ENCODE measurements at regions not wholly inside any gene's neighbourhood (a gene's known extent, or its start where the extent isn't known, plus 50 kb on each side); places are given as distances from the start of the nearest gene placed in this dataset.

DNA sequence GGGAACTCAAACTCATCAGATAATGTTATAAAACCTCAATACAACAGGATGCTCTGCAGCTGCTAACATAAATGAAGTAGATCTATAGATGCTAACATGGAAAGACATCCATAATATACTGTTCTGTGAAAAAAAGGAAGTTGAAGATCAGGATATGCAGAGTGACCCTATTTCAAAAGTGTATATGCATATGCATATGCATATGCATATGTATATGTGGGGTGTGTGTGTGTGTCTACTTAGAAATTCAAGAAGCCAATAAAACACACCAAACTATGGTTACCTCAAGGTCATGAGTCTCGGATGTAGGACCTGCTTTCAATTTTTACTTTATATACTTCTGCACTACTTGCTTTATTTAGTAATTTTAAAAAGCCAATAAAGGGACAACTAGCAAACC lies 125.6 kb downstream of the ABHD5 start:
- Histone ChIP-seq H3K4me1 (no peaks in the 10 kb centered on the region), H3K4me3 (no peak overlapping the region), H3K27ac (no peak overlapping the region), H3K36me3 (no peaks in the 10 kb centered on the region), H3K27me3 (no peaks in the 10 kb centered on the region), H3K9me3 (no peaks in the 10 kb centered on the region)
- TF ChIP-seq POLR2AphosphoS5 (IDR thresholded peaks at IDR 0.05) (no peak), CTCF (IDR thresholded peaks at IDR 0.05) (no peak), EP300 (IDR thresholded peaks at IDR 0.05) (no peak), POLR2A (IDR thresholded peaks at IDR 0.05) (no peak)
- 56 to 75% methylated on average over 1 of the region's 1 CpG for WGBS, 2 donors (ENCODE audit: low coverage in 1 of 2)
- ATAC-seq, result no peak

GRCh38 chr3:43817064-43817463 lies 126.3 kb downstream of the ABHD5 start:
- Histone ChIP-seq H3K9me3 (no peaks in the 10 kb centered on the region), H3K4me1 (no peaks in the 10 kb centered on the region), H3K36me3 (no peaks in the 10 kb centered on the region), H3K4me3 (no peak overlapping the region), H3K27ac (no peak overlapping the region), H3K27me3 (no peaks in the 10 kb centered on the region)
- WGBS, 2 donors (ENCODE audit: low coverage in 1 of 2), result 70 to 85% methylated on average over 2 of the region's 2 CpGs
- TF ChIP-seq EP300 (IDR thresholded peaks at IDR 0.05) (no peak), POLR2A (IDR thresholded peaks at IDR 0.05) (no peak)
- ATAC-seq, result no peak

GRCh38 chr3:43817825-43818224 lies 127.1 kb downstream of the ABHD5 start:
- no peak overlapping the region for H3K27ac ChIP-seq
- ATAC-seq, result no peak
- TF ChIP-seq POLR2A (IDR thresholded peaks at IDR 0.05), result no peak
- no peak for TF ChIP-seq POLR2AphosphoS5 (IDR thresholded peaks at IDR 0.05)
- no peak for TF ChIP-seq CTCF (IDR thresholded peaks at IDR 0.05)
- no peak for TF ChIP-seq EP300 (IDR thresholded peaks at IDR 0.05)
- 76 to 90% methylated on average over 2 of the region's 2 CpGs for WGBS, 2 donors (ENCODE audit: low coverage in 1 of 2)
- no peak overlapping the region for H3K4me3 ChIP-seq
- H3K9me3 ChIP-seq, result no peaks in the 10 kb centered on the region
- H3K27me3 ChIP-seq, result no peaks in the 10 kb centered on the region
- H3K4me1 ChIP-seq, result no peaks in the 10 kb centered on the region
- H3K36me3 ChIP-seq, result no peaks in the 10 kb centered on the region

DNA sequence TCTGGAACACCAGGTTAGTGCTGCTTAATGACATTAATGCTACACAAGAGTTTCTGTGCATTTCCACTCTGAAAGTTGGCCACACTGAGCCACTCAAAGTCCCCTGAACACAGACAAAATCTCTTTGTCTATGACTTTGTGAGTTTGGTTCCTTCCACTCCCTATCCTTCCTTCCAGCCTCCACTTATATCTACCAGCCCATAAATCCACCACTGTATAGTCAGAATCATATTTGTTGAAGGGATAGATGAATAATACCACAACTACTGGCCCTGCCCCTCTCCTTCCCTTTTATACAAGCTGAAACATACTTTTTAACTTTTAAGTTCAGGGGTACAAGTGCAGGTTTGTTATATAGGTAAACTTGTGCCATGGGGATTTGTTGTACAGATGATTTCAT lies 127.5 kb downstream of the ABHD5 start:
- TF ChIP-seq POLR2A (IDR thresholded peaks at IDR 0.05) (no peak), POLR2AphosphoS5 (IDR thresholded peaks at IDR 0.05) (no peak), CTCF (IDR thresholded peaks at IDR 0.05) (no peak), EP300 (IDR thresholded peaks at IDR 0.05) (no peak)
- H3K27ac ChIP-seq, result no peak overlapping the region
- H3K27me3 ChIP-seq, result no peaks in the 10 kb centered on the region
- H3K4me3 ChIP-seq, result no peak overlapping the region
- no peaks in the 10 kb centered on the region for H3K4me1 ChIP-seq
- no peaks in the 10 kb centered on the region for H3K9me3 ChIP-seq
- no peaks in the 10 kb centered on the region for H3K36me3 ChIP-seq
- no peak for ATAC-seq

- Histone ChIP-seq H3K4me1 (no peaks in the 10 kb centered on the region), H3K27ac (no peak overlapping the region), H3K4me3 (no peak overlapping the region), H3K27me3 (no peaks in the 10 kb centered on the region), H3K9me3 (peaks cover 0 to 26% (median 0%) of the 10 kb centered on the region in 3 donors), H3K36me3 (no peaks in the 10 kb centered on the region)
- no peak for TF ChIP-seq POLR2A (IDR thresholded peaks at IDR 0.05)
- TF ChIP-seq POLR2AphosphoS5 (IDR thresholded peaks at IDR 0.05), result no peak
- no peak for TF ChIP-seq CTCF (IDR thresholded peaks at IDR 0.05)
- TF ChIP-seq EP300 (IDR thresholded peaks at IDR 0.05), result no peak
- 25 to 32% methylated on average over 2 of the region's 2 CpGs for WGBS, 2 donors (ENCODE audit: low coverage in 1 of 2)
- ATAC-seq, result no peak
Measured at GRCh38 chr3:43838009-43838758, 147.4 kb downstream of the ABHD5 start.

Data from gastroesophageal sphincter (tissue), 4 donors.